ENCODE measurements at regions not wholly inside any gene's neighbourhood (a gene's known extent, or its start where the extent isn't known, plus 50 kb on each side); places are given as distances from the start of the nearest gene placed in this dataset.

DNA sequence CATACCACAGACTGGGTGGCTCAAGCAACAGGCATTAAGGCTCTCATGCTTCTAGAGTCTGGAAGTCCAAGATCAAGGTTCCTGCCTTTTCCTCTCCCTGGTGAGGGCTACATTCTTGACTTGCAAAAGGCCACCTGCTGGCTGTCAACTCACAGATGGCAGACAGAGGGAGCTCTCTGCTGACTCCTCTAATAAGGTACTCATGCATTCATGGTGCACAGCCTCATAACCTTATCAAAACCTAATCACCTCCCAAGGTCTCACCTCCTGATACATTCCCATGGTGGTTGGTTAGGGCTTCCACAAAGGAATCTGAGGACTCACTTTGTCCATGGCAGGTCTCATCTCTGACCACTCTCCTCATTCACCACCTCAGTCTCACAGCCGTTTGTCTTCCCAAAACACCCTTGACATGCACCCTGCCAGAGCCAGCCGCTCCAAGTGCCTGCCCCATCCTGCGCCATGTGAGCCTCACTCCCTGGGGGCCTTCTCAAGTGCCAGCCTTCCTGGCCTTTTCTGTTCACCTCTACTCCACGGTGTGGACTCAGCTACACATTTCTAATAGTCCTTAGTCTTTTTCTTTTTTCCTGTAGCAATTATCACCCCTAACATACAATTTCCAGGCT, 400.3 kb upstream of the ADARB2 start:
- no peaks in the 10 kb centered on the region for H3K79me2 ChIP-seq (ENCODE audit: insufficient read depth, low read length)
- H4K20me1 ChIP-seq (ENCODE audit: low read depth, low read length) = no peaks in the 10 kb centered on the region
- H3K4me3 ChIP-seq (ENCODE audit: insufficient read depth, low read length, poor library complexity, severe bottlenecking) = no peak overlapping the region
- no peaks in the 10 kb centered on the region for H3F3A ChIP-seq (ENCODE audit: insufficient read depth)
- H3K9me2 ChIP-seq (replicated peaks; ENCODE audit: insufficient read depth, low read length) = no peaks in the 10 kb centered on the region
- no peak overlapping the region for H3K9ac ChIP-seq (ENCODE audit: low read length)
- no peaks in the 10 kb centered on the region for H3K9me3 ChIP-seq (ENCODE audit: insufficient read depth, low read length)
- no peaks in the 10 kb centered on the region for H3K36me3 ChIP-seq (ENCODE audit: low read length)
- H2AFZ ChIP-seq (ENCODE audit: low read depth, low read length, severe bottlenecking) = no peak overlapping the region
- H3K4me2 ChIP-seq (ENCODE audit: low read depth, low read length, poor library complexity, severe bottlenecking) = no peak overlapping the region
- H3K27ac ChIP-seq (ENCODE audit: low read depth, low read length) = no peak overlapping the region
- H3K27me3 ChIP-seq (ENCODE audit: low read length) = no peaks in the 10 kb centered on the region
- no peak for TF ChIP-seq EZH2phosphoT487 (conservative IDR thresholded peaks at IDR 0.05; ENCODE audit: low read length)
- TF ChIP-seq, protein P1, sequence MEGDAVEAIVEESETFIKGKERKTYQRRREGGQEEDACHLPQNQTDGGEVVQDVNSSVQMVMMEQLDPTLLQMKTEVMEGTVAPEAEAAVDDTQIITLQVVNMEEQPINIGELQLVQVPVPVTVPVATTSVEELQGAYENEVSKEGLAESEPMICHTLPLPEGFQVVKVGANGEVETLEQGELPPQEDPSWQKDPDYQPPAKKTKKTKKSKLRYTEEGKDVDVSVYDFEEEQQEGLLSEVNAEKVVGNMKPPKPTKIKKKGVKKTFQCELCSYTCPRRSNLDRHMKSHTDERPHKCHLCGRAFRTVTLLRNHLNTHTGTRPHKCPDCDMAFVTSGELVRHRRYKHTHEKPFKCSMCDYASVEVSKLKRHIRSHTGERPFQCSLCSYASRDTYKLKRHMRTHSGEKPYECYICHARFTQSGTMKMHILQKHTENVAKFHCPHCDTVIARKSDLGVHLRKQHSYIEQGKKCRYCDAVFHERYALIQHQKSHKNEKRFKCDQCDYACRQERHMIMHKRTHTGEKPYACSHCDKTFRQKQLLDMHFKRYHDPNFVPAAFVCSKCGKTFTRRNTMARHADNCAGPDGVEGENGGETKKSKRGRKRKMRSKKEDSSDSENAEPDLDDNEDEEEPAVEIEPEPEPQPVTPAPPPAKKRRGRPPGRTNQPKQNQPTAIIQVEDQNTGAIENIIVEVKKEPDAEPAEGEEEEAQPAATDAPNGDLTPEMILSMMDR (IDR thresholded peaks at IDR 0.05; ENCODE audit: insufficient read depth, low read length, poor library complexity, severe bottlenecking) = no peak

DNA sequence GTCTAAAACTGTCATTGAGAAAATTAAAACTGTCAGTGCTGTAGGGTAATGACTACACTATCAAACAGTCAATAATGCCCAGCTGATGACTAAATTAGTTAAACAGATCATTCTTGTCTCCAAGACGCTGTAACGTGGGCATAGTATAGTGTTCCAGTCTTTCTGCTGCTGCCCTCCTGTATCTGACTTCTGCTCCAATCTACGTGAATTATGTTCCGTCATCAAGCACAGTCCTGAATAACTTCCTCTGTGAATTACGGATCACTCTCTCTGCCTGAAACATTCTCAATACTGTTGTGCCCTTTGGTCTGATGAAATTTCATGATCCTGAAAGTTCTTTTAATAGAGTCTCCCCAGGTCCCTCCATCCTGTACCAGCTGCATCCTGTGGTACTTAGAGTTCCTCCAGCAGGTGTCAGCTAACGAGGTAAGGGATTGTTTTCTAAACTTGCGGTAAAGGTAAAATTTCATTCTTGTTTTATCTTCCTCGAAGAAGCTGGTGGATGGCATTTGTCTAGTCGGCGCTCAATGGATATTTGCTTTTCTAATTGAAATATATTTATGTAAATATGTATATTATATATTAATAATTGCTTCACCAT, 393.5 kb upstream of the ADARB2 start:
- Histone ChIP-seq H3K9ac (ENCODE audit: low read length) (no peak overlapping the region), H3K4me2 (ENCODE audit: low read depth, low read length, poor library complexity, severe bottlenecking) (no peak overlapping the region), H3K79me2 (ENCODE audit: insufficient read depth, low read length) (no peaks in the 10 kb centered on the region), H3K9me2 (replicated peaks; ENCODE audit: insufficient read depth, low read length) (no peaks in the 10 kb centered on the region), H3F3A (ENCODE audit: insufficient read depth) (no peaks in the 10 kb centered on the region), H3K9me3 (ENCODE audit: insufficient read depth, low read length) (no peaks in the 10 kb centered on the region), H3K27me3 (ENCODE audit: low read length) (no peaks in the 10 kb centered on the region), H3K27ac (ENCODE audit: low read depth, low read length) (no peak overlapping the region), H3K4me3 (ENCODE audit: insufficient read depth, low read length, poor library complexity, severe bottlenecking) (no peak overlapping the region), H2AFZ (ENCODE audit: low read depth, low read length, severe bottlenecking) (no peak overlapping the region), H4K20me1 (ENCODE audit: low read depth, low read length) (no peaks in the 10 kb centered on the region), H3K36me3 (ENCODE audit: low read length) (no peaks in the 10 kb centered on the region)
- TF ChIP-seq, protein P1 (IDR thresholded peaks at IDR 0.05; ENCODE audit: insufficient read depth, low read length, poor library complexity, severe bottlenecking) = no peak
- no peak for TF ChIP-seq EZH2phosphoT487 (conservative IDR thresholded peaks at IDR 0.05; ENCODE audit: low read length)

DNA sequence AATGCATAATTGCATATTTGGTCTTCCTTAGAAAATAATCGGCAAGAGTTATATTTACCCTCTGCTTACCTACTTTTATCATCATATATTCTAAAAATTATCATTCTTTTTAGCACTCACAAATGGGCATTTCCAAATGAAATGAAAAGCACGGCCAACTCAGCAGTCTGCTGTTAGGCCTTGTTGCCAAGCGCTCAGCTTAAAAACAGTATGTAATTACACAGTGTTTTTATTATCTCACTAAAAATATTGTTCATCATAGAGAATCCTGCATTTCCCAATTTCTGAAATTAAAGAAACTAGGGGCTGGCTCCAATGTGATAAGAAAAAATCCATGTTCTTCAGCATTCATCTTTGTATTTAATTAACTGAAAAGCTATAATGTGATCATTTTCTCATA, 391.7 kb upstream of the ADARB2 start:
- H3K79me2 ChIP-seq (ENCODE audit: insufficient read depth, low read length) = no peaks in the 10 kb centered on the region

More for the DNA sequence above, 391.7 kb upstream of the ADARB2 start:
- no peak for TF ChIP-seq EZH2phosphoT487 (conservative IDR thresholded peaks at IDR 0.05; ENCODE audit: low read length)
- TF ChIP-seq, protein P1 (IDR thresholded peaks at IDR 0.05; ENCODE audit: insufficient read depth, low read length, poor library complexity, severe bottlenecking) = no peak
- Histone ChIP-seq H3K9me2 (replicated peaks; ENCODE audit: insufficient read depth, low read length) (no peaks in the 10 kb centered on the region), H3K4me2 (ENCODE audit: low read depth, low read length, poor library complexity, severe bottlenecking) (no peak overlapping the region), H3K36me3 (ENCODE audit: low read length) (no peaks in the 10 kb centered on the region), H3K27ac (ENCODE audit: low read depth, low read length) (no peak overlapping the region), H3K4me3 (ENCODE audit: insufficient read depth, low read length, poor library complexity, severe bottlenecking) (no peak overlapping the region), H3K9ac (ENCODE audit: low read length) (no peak overlapping the region), H3K27me3 (ENCODE audit: low read length) (no peaks in the 10 kb centered on the region), H4K20me1 (ENCODE audit: low read depth, low read length) (no peaks in the 10 kb centered on the region), H3K9me3 (ENCODE audit: insufficient read depth, low read length) (no peaks in the 10 kb centered on the region), H2AFZ (ENCODE audit: low read depth, low read length, severe bottlenecking) (no peak overlapping the region), H3F3A (ENCODE audit: insufficient read depth) (no peaks in the 10 kb centered on the region)

All from SU-DHL-6 (cell line).